ENCODE measurements at regions not wholly inside any gene's neighbourhood (a gene's known extent, or its start where the extent isn't known, plus 50 kb on each side); places are given as distances from the start of the nearest gene placed in this dataset.

- H3K4me2 ChIP-seq, result no peak overlapping the region
- H4K20me1 ChIP-seq (ENCODE audit: low read depth), result no peaks in the 10 kb centered on the region
- no peaks in the 10 kb centered on the region for H3K4me1 ChIP-seq
- no peak overlapping the region for H3K4me3 ChIP-seq
- Mint-ChIP-seq H3K36me3 (no peaks in the 10 kb centered on the region), H3K27ac (no peak overlapping the region), H3K27me3 (ENCODE audit: insufficient read depth, low read depth) (no peaks in the 10 kb centered on the region), H3K4me1 (no peaks in the 10 kb centered on the region), H3K4me3 (no peak overlapping the region), H3K9me3 (no peaks in the 10 kb centered on the region)
- DNase-seq (ENCODE audit: low spot score), result no peak
- H3K36me3 ChIP-seq, result no peaks in the 10 kb centered on the region
- no peak overlapping the region for H3K27ac ChIP-seq
- H3K27me3 ChIP-seq, result no peaks in the 10 kb centered on the region
- H3K9me3 ChIP-seq (ENCODE audit: low read depth), result no peaks in the 10 kb centered on the region
- H3F3A ChIP-seq (ENCODE audit: low read depth), result no peaks in the 10 kb centered on the region
- H3K79me2 ChIP-seq (ENCODE audit: low read depth), result no peaks in the 10 kb centered on the region
- no peak overlapping the region for H2AFZ ChIP-seq (replicated peaks)
- no peak overlapping the region for H3K9ac ChIP-seq
- TF ChIP-seq, protein P1, sequence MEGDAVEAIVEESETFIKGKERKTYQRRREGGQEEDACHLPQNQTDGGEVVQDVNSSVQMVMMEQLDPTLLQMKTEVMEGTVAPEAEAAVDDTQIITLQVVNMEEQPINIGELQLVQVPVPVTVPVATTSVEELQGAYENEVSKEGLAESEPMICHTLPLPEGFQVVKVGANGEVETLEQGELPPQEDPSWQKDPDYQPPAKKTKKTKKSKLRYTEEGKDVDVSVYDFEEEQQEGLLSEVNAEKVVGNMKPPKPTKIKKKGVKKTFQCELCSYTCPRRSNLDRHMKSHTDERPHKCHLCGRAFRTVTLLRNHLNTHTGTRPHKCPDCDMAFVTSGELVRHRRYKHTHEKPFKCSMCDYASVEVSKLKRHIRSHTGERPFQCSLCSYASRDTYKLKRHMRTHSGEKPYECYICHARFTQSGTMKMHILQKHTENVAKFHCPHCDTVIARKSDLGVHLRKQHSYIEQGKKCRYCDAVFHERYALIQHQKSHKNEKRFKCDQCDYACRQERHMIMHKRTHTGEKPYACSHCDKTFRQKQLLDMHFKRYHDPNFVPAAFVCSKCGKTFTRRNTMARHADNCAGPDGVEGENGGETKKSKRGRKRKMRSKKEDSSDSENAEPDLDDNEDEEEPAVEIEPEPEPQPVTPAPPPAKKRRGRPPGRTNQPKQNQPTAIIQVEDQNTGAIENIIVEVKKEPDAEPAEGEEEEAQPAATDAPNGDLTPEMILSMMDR (IDR thresholded peaks at IDR 0.05), result no peak
- TF ChIP-seq EZH2phosphoT487 (IDR thresholded peaks at IDR 0.05) (no peak), EZH2 (IDR thresholded peaks at IDR 0.05) (no peak)
Measured at GRCh38 chr3:30502742-30503073, 103.7 kb upstream of the TGFBR2 start.

DNA sequence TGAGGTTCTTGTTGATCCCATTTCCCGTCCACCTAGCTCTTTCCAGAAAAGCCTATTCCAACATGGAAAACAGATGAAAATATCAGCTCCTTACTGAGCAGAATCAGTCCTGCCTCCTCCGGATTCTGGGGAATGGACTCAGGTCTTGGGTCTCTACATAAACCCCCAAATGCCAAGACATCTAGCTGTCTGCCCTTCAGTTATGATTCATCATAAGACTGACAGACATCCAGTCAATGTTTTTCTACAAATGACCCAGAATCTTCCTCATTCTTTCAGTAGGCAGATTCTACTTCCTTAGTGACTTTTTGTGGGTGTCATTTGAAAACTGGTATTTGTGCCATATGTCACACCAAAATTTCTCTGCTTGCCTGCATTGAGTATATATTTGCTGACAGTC, 103.0 kb upstream of the TGFBR2 start:
- Histone ChIP-seq H3K79me2 (ENCODE audit: low read depth) (no peaks in the 10 kb centered on the region), H2AFZ (replicated peaks) (no peak overlapping the region), H3K27ac (no peak overlapping the region), H3K27me3 (no peaks in the 10 kb centered on the region), H3K9me3 (ENCODE audit: low read depth) (no peaks in the 10 kb centered on the region), H3K4me3 (no peak overlapping the region), H3F3A (ENCODE audit: low read depth) (no peaks in the 10 kb centered on the region), H3K4me2 (no peak overlapping the region), H4K20me1 (ENCODE audit: low read depth) (no peaks in the 10 kb centered on the region), H3K36me3 (no peaks in the 10 kb centered on the region), H3K4me1 (no peaks in the 10 kb centered on the region), H3K9ac (no peak overlapping the region)
- Mint-ChIP-seq H3K27me3 (ENCODE audit: insufficient read depth, low read depth) (no peaks in the 10 kb centered on the region), H3K4me1 (no peaks in the 10 kb centered on the region), H3K27ac (no peak overlapping the region), H3K9me3 (no peaks in the 10 kb centered on the region), H3K4me3 (no peak overlapping the region), H3K36me3 (no peaks in the 10 kb centered on the region)
- TF ChIP-seq, protein P1 (IDR thresholded peaks at IDR 0.05), result no peak
- no peak for TF ChIP-seq EZH2 (IDR thresholded peaks at IDR 0.05)
- no peak for TF ChIP-seq EZH2phosphoT487 (IDR thresholded peaks at IDR 0.05)
- DNase-seq (ENCODE audit: low spot score), result no peak

GRCh38 chr3:30504939-30505338, 101.5 kb upstream of the TGFBR2 start:
- Mint-ChIP-seq H3K27ac (no peak overlapping the region), H3K9me3 (no peaks in the 10 kb centered on the region)
- H2AFZ ChIP-seq (replicated peaks), result no peak overlapping the region

GRCh38 chr3:30505866-30506520, 100.4 kb upstream of the TGFBR2 start:
- H3K9me3 Mint-ChIP-seq, result no peaks in the 10 kb centered on the region
- no peaks in the 10 kb centered on the region for H3K27me3 Mint-ChIP-seq (ENCODE audit: insufficient read depth, low read depth)
- H3K4me3 Mint-ChIP-seq, result no peak overlapping the region
- H3K27ac ChIP-seq, result no peak overlapping the region
- no peaks in the 10 kb centered on the region for H3K4me1 ChIP-seq
- H3K36me3 Mint-ChIP-seq, result no peaks in the 10 kb centered on the region
- H2AFZ ChIP-seq (replicated peaks), result no peak overlapping the region
- no peaks in the 10 kb centered on the region for H4K20me1 ChIP-seq (ENCODE audit: low read depth)
- TF ChIP-seq, protein P1 (IDR thresholded peaks at IDR 0.05), result no peak
- TF ChIP-seq EZH2phosphoT487 (IDR thresholded peaks at IDR 0.05) (no peak), EZH2 (IDR thresholded peaks at IDR 0.05) (no peak)
- H3K36me3 ChIP-seq, result no peaks in the 10 kb centered on the region
- no peaks in the 10 kb centered on the region for H3K9me3 ChIP-seq (ENCODE audit: low read depth)
- H3K9ac ChIP-seq, result no peak overlapping the region
- no peak overlapping the region for H3K4me3 ChIP-seq
- no peak for DNase-seq (ENCODE audit: low spot score)
- no peaks in the 10 kb centered on the region for H3K79me2 ChIP-seq (ENCODE audit: low read depth)
- H3K27me3 ChIP-seq, result no peaks in the 10 kb centered on the region
- H3K4me1 Mint-ChIP-seq, result no peaks in the 10 kb centered on the region
- H3K27ac Mint-ChIP-seq, result no peak overlapping the region
- no peak overlapping the region for H3K4me2 ChIP-seq
- no peaks in the 10 kb centered on the region for H3F3A ChIP-seq (ENCODE audit: low read depth)

More at GRCh38 chr3:30504939-30505338, 101.5 kb upstream of the TGFBR2 start:
- Histone ChIP-seq H3F3A (ENCODE audit: low read depth) (no peaks in the 10 kb centered on the region), H3K9me3 (ENCODE audit: low read depth) (no peaks in the 10 kb centered on the region), H3K4me3 (no peak overlapping the region), H3K36me3 (no peaks in the 10 kb centered on the region), H3K27ac (no peak overlapping the region), H3K9ac (no peak overlapping the region), H4K20me1 (ENCODE audit: low read depth) (no peaks in the 10 kb centered on the region), H3K27me3 (no peaks in the 10 kb centered on the region), H3K4me2 (no peak overlapping the region), H3K4me1 (no peaks in the 10 kb centered on the region), H3K79me2 (ENCODE audit: low read depth) (no peaks in the 10 kb centered on the region)
- no peak for DNase-seq (ENCODE audit: low spot score)
- no peaks in the 10 kb centered on the region for H3K36me3 Mint-ChIP-seq
- no peak for TF ChIP-seq EZH2 (IDR thresholded peaks at IDR 0.05)
- no peak overlapping the region for H3K4me3 Mint-ChIP-seq
- no peaks in the 10 kb centered on the region for H3K27me3 Mint-ChIP-seq (ENCODE audit: insufficient read depth, low read depth)
- no peaks in the 10 kb centered on the region for H3K4me1 Mint-ChIP-seq

All from neural progenitor cell (in vitro differentiated cells).